ENCODE measurements at regions not wholly inside any gene's neighbourhood (a gene's known extent, or its start where the extent isn't known, plus 50 kb on each side); places are given as distances from the start of the nearest gene placed in this dataset.

GRCh38 chr15:66882251-66883020 lies 180.4 kb downstream of the SMAD6 start:
- H3F3A ChIP-seq (ENCODE audit: low read depth): no peaks in the 10 kb centered on the region
- H3K4me3 ChIP-seq (ENCODE audit: low read length, poor library complexity, severe bottlenecking): no peak overlapping the region
- H3K36me3 ChIP-seq (ENCODE audit: insufficient read depth, low read length): no peaks in the 10 kb centered on the region
- H3K9me2 ChIP-seq (replicated peaks; ENCODE audit: low read depth, low read length): no peaks in the 10 kb centered on the region
- peaks cover 5% of the 10 kb centered on the region for H3K4me1 ChIP-seq (ENCODE audit: insufficient read depth, low read length, poor library complexity, severe bottlenecking)
- no peaks in the 10 kb centered on the region for H3K9me3 ChIP-seq (ENCODE audit: insufficient read depth, low read depth, low read length)
- H3K27me3 ChIP-seq (ENCODE audit: insufficient read depth, low read length, poor library complexity, severe bottlenecking): no peaks in the 10 kb centered on the region
- H3K4me2 ChIP-seq (ENCODE audit: low read depth, low read length, poor library complexity, severe bottlenecking): no peak overlapping the region
- no peak overlapping the region for H3K9ac ChIP-seq (ENCODE audit: low read depth, low read length, poor library complexity, severe bottlenecking)
- H4K20me1 ChIP-seq (ENCODE audit: insufficient read depth, low read length, poor library complexity, severe bottlenecking): no peaks in the 10 kb centered on the region
- H3K79me2 ChIP-seq (ENCODE audit: insufficient read depth, low read length): no peaks in the 10 kb centered on the region
- no peak overlapping the region for H2AFZ ChIP-seq (ENCODE audit: low read length)
- no peak for TF ChIP-seq EZH2phosphoT487 (IDR thresholded peaks at IDR 0.05; ENCODE audit: borderline replicate concordance)
- TF ChIP-seq CTCF (conservative IDR thresholded peaks at IDR 0.05; ENCODE audit: low read length): no peak

DNA sequence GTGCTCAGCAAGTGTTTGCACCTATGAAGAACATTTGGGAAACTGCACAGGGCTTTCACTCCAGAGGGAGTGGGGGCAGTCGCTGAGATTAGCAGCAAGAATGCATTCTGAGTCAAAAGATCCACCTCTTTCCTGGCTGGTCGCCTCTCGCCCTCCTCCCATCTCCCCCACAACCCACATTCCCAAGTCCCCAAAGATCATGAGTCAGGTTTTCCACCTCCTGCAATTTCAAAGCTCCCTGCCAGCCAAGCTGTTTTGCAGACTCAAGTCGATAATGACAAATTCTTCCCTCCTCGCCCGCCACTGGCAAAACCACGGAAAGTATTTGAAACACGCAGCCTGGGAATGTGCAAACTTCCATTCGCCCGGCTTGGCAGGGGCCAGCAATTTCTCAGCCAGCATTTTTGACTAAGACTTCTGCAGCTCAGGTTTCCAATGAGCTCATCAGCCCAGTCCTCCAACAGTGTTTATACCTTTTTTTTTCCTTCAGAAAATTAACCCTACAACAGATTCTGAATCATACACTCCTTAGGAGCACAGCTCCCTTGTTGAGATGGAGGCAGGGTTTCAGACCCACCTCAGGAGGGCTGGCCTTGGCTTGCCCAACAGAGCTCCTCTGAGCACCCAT lies 181.4 kb downstream of the SMAD6 start:
- H3K4me1 ChIP-seq (ENCODE audit: insufficient read depth, low read length, poor library complexity, severe bottlenecking): no peaks in the 10 kb centered on the region
- TF ChIP-seq CTCF (conservative IDR thresholded peaks at IDR 0.05; ENCODE audit: low read length): no peak
- TF ChIP-seq EZH2phosphoT487 (IDR thresholded peaks at IDR 0.05; ENCODE audit: borderline replicate concordance): no peak
- H3K9ac ChIP-seq (ENCODE audit: low read depth, low read length, poor library complexity, severe bottlenecking): no peak overlapping the region
- no peak overlapping the region for H3K4me2 ChIP-seq (ENCODE audit: low read depth, low read length, poor library complexity, severe bottlenecking)
- no peaks in the 10 kb centered on the region for H3K9me2 ChIP-seq (replicated peaks; ENCODE audit: low read depth, low read length)
- no peak overlapping the region for H3K4me3 ChIP-seq (ENCODE audit: low read length, poor library complexity, severe bottlenecking)
- H3K36me3 ChIP-seq (ENCODE audit: insufficient read depth, low read length): no peaks in the 10 kb centered on the region
- no peaks in the 10 kb centered on the region for H4K20me1 ChIP-seq (ENCODE audit: insufficient read depth, low read length, poor library complexity, severe bottlenecking)
- no peak overlapping the region for H2AFZ ChIP-seq (ENCODE audit: low read length)
- no peaks in the 10 kb centered on the region for H3F3A ChIP-seq (ENCODE audit: low read depth)
- H3K79me2 ChIP-seq (ENCODE audit: insufficient read depth, low read length): no peaks in the 10 kb centered on the region
- H3K27me3 ChIP-seq (ENCODE audit: insufficient read depth, low read length, poor library complexity, severe bottlenecking): no peaks in the 10 kb centered on the region
- H3K9me3 ChIP-seq (ENCODE audit: insufficient read depth, low read depth, low read length): no peaks in the 10 kb centered on the region

DNA sequence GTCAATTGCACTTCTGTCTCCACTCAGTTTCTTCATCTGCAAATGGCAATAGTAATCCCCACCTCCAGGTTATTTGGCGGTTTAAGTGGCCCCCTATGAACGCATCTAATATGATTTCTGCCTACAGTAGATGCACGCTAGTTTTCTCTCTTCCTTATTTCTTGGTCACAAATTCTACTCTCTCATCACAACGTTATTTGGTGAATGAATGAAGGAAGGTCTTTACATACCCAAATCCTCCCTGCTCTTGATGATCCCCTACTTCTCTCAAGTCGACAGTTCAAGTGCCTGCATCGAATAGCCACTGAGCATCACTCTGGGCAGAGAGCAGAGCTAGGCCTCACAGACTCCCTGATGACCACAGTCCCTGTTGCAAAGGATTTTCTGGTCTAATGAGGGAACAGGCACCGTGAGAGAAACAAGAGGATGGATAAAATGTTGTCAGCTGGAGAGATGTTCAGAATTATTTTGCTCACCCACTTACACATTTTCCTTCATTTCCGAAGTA lies 181.2 kb upstream of the SMAD3 start:
- no peak overlapping the region for H3K4me2 ChIP-seq (ENCODE audit: low read depth, low read length, poor library complexity, severe bottlenecking)
- H3K9me2 ChIP-seq (replicated peaks; ENCODE audit: low read depth, low read length): no peaks in the 10 kb centered on the region
- no peak overlapping the region for H2AFZ ChIP-seq (ENCODE audit: low read length)
- H3K36me3 ChIP-seq (ENCODE audit: insufficient read depth, low read length): no peaks in the 10 kb centered on the region
- TF ChIP-seq CTCF (conservative IDR thresholded peaks at IDR 0.05; ENCODE audit: low read length) (no peak), EZH2phosphoT487 (IDR thresholded peaks at IDR 0.05; ENCODE audit: borderline replicate concordance) (no peak)
- H3K9me3 ChIP-seq (ENCODE audit: insufficient read depth, low read depth, low read length): 0 out of 2 replicates have a peak, but pooled peaks cover under 1% of the 10 kb centered on the region
- H3K4me1 ChIP-seq (ENCODE audit: insufficient read depth, low read length, poor library complexity, severe bottlenecking): no peaks in the 10 kb centered on the region
- no peaks in the 10 kb centered on the region for H3K27me3 ChIP-seq (ENCODE audit: insufficient read depth, low read length, poor library complexity, severe bottlenecking)
- H3K79me2 ChIP-seq (ENCODE audit: insufficient read depth, low read length): no peaks in the 10 kb centered on the region
- no peaks in the 10 kb centered on the region for H3F3A ChIP-seq (ENCODE audit: low read depth)
- no peak overlapping the region for H3K9ac ChIP-seq (ENCODE audit: low read depth, low read length, poor library complexity, severe bottlenecking)
- H4K20me1 ChIP-seq (ENCODE audit: insufficient read depth, low read length, poor library complexity, severe bottlenecking): no peaks in the 10 kb centered on the region
- H3K4me3 ChIP-seq (ENCODE audit: low read length, poor library complexity, severe bottlenecking): no peak overlapping the region
